ENCODE measurements at regions not wholly inside any gene's neighbourhood (a gene's known extent, or its start where the extent isn't known, plus 50 kb on each side); places are given as distances from the start of the nearest gene placed in this dataset.

DNA sequence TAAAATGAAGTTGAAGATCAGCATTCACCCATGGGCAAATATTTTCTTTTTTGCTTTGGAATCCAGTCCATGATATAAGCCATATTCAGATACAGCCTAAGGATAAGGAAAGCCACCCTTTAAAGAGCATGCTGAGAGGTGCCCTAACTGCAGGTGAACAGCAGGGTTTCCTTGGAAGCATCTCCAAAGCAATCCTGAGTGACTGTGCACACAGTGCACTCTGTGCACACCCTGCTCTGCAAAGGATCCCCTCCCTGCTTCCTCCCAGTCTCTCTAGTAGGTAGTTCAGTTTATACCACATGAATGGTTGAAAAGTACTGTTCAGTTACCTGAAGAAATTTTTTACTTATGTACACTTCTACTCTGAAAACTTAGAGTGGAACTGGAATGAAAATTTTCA, 491.4 kb downstream of the RASEF start:
- Histone ChIP-seq H3K36me3 (ENCODE audit: control insufficient read depth in 1 of 2, insufficient read depth in 2 of 2, low read length in 2 of 2) (no peaks in the 10 kb centered on the region), H3K4me2 (ENCODE audit: low read length) (no peak overlapping the region), H3K27ac (ENCODE audit: low read depth, low read length) (no peak overlapping the region), H3K4me3 (replicated peaks in 1 of 2; ENCODE audit: low read depth in 1 of 2, low read length in 2 of 2) (no peak overlapping the region), H3K27me3 (ENCODE audit: insufficient read depth, low read length) (no peaks in the 10 kb centered on the region), H4K20me1 (ENCODE audit: insufficient read depth) (no peaks in the 10 kb centered on the region), H3K79me2 (ENCODE audit: insufficient read depth, low read length) (no peaks in the 10 kb centered on the region), H3K9ac (ENCODE audit: low read length) (no peak overlapping the region), H3K9me2 (ENCODE audit: insufficient read depth) (no peaks in the 10 kb centered on the region), H2AFZ (ENCODE audit: low read depth, low read length, poor library complexity, severe bottlenecking) (no peak overlapping the region), H3K9me3 (ENCODE audit: control insufficient read depth in 1 of 2, insufficient read depth in 1 of 2, low read depth in 1 of 2, low read length in 2 of 2) (peaks cover 0 to 6% of the 10 kb centered on the region in 2 experiments; a peak in 2 of 4 replicates), H3K4me1 (ENCODE audit: control insufficient read depth in 1 of 2, insufficient read depth in 2 of 2, low read length in 2 of 2) (no peaks in the 10 kb centered on the region)
- ChIA-PET CTCF (no interaction called here), POLR2A (no interaction called here), RAD21 (ENCODE audit: low non-redundant PET in 1 of 2, low total read pairs in 2 of 2, uncharacterized antibody in 2 of 2, unreplicated experiment in 2 of 2) (no interaction called here)
- intact Hi-C loops (cut with micrococcal nuclease), result no loop called here
- no TSS peak for BruUV-seq (replicated peaks)
- DNase-seq (ENCODE audit: low read depth, low spot score) (no peak), ATAC-seq (no peak)
- TF ChIP-seq TCF7L2 (IDR thresholded peaks at IDR 0.05; ENCODE audit: borderline replicate concordance, extremely low read depth, insufficient read depth, insufficient read length), result no peak
- no peak for TF ChIP-seq SIN3A (IDR thresholded peaks at IDR 0.05; ENCODE audit: low read depth)
- TF ChIP-seq EGR1 (IDR thresholded peaks at IDR 0.05; ENCODE audit: low read depth), result no peak
- TF ChIP-seq, protein P1, sequence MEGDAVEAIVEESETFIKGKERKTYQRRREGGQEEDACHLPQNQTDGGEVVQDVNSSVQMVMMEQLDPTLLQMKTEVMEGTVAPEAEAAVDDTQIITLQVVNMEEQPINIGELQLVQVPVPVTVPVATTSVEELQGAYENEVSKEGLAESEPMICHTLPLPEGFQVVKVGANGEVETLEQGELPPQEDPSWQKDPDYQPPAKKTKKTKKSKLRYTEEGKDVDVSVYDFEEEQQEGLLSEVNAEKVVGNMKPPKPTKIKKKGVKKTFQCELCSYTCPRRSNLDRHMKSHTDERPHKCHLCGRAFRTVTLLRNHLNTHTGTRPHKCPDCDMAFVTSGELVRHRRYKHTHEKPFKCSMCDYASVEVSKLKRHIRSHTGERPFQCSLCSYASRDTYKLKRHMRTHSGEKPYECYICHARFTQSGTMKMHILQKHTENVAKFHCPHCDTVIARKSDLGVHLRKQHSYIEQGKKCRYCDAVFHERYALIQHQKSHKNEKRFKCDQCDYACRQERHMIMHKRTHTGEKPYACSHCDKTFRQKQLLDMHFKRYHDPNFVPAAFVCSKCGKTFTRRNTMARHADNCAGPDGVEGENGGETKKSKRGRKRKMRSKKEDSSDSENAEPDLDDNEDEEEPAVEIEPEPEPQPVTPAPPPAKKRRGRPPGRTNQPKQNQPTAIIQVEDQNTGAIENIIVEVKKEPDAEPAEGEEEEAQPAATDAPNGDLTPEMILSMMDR (IDR thresholded peaks at IDR 0.05 in 2 of 3, conservative IDR thresholded peaks at IDR 0.05 in 1 of 3; ENCODE audit: borderline replicate concordance in 1 of 3, insufficient read depth in 1 of 3, low read depth in 2 of 3, low read length in 2 of 3), result no peak
- TF ChIP-seq FOSL1 (IDR thresholded peaks at IDR 0.05; ENCODE audit: low read depth), result no peak
- no peak for TF ChIP-seq POLR2AphosphoS5 (IDR thresholded peaks at IDR 0.05; ENCODE audit: low read depth, low read length)
- TF ChIP-seq ZNF274 (IDR thresholded peaks at IDR 0.05; ENCODE audit: low read depth, low read length), result no peak
- TF ChIP-seq, protein P2, sequence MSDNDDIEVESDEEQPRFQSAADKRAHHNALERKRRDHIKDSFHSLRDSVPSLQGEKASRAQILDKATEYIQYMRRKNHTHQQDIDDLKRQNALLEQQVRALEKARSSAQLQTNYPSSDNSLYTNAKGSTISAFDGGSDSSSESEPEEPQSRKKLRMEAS (IDR thresholded peaks at IDR 0.05), result no peak
- no peak for TF ChIP-seq EZH2 (IDR thresholded peaks at IDR 0.05)
- TF ChIP-seq ELF1 (IDR thresholded peaks at IDR 0.05; ENCODE audit: borderline replicate concordance, low read depth), result no peak
- TF ChIP-seq CBX3 (IDR thresholded peaks at IDR 0.05; ENCODE audit: low read depth), result no peak
- TF ChIP-seq YY1 (IDR thresholded peaks at IDR 0.05; ENCODE audit: extremely low read depth, insufficient replicate concordance, low read depth, low read length), result no peak
- TF ChIP-seq, protein P3, sequence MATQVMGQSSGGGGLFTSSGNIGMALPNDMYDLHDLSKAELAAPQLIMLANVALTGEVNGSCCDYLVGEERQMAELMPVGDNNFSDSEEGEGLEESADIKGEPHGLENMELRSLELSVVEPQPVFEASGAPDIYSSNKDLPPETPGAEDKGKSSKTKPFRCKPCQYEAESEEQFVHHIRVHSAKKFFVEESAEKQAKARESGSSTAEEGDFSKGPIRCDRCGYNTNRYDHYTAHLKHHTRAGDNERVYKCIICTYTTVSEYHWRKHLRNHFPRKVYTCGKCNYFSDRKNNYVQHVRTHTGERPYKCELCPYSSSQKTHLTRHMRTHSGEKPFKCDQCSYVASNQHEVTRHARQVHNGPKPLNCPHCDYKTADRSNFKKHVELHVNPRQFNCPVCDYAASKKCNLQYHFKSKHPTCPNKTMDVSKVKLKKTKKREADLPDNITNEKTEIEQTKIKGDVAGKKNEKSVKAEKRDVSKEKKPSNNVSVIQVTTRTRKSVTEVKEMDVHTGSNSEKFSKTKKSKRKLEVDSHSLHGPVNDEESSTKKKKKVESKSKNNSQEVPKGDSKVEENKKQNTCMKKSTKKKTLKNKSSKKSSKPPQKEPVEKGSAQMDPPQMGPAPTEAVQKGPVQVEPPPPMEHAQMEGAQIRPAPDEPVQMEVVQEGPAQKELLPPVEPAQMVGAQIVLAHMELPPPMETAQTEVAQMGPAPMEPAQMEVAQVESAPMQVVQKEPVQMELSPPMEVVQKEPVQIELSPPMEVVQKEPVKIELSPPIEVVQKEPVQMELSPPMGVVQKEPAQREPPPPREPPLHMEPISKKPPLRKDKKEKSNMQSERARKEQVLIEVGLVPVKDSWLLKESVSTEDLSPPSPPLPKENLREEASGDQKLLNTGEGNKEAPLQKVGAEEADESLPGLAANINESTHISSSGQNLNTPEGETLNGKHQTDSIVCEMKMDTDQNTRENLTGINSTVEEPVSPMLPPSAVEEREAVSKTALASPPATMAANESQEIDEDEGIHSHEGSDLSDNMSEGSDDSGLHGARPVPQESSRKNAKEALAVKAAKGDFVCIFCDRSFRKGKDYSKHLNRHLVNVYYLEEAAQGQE (IDR thresholded peaks at IDR 0.05; ENCODE audit: low read depth), result no peak
- no peak for TF ChIP-seq SP1 (IDR thresholded peaks at IDR 0.05; ENCODE audit: low read depth)
- no peak for TF ChIP-seq RAD21 (IDR thresholded peaks at IDR 0.05; ENCODE audit: low read depth)
- no peak for TF ChIP-seq CEBPB (IDR thresholded peaks at IDR 0.05; ENCODE audit: low read depth)
- no peak for TF ChIP-seq EZH2phosphoT487 (IDR thresholded peaks at IDR 0.05; ENCODE audit: borderline replicate concordance)
